Left ventricle myocardium inferior (tissue), 1 donor: ENCODE measurements at regions not wholly inside any gene's neighbourhood (a gene's known extent, or its start where the extent isn't known, plus 50 kb on each side); places are given as distances from the start of the nearest gene placed in this dataset.

Experiments used
- DNase-seq: peaks from one replicate; pipeline ENCODE4 v3.0.0-alpha.2; 2020
- H3K27ac ChIP-seq: fragments of 200-600 bp; replicated peaks from 2 replicates; pipeline ENCODE4 v1.8.0; 2021
- H3K27me3 ChIP-seq: fragments of 200-600 bp; 2 replicates; pipeline ENCODE4 v1.8.0; 2021; ENCODE audit warnings: low read depth
- H3K36me3 ChIP-seq: fragments of 200-600 bp; 2 replicates; pipeline ENCODE4 v1.8.0; 2021
- H3K4me1 ChIP-seq: fragments of 200-600 bp; 2 replicates; pipeline ENCODE4 v1.8.0; 2021
- H3K4me3 ChIP-seq: fragments of 200-600 bp; 2 replicates; pipeline ENCODE4 v1.8.0; 2021; ENCODE audit warnings: mild to moderate bottlenecking, moderate library complexity
- H3K9me3 ChIP-seq: fragments of 200-600 bp; replicated peaks from 2 replicates; pipeline ENCODE4 v1.8.0; 2021
- CTCF ChIP-seq: fragments of 200-600 bp; IDR thresholded peaks from 2 replicates; pipeline ENCODE4 v1.8.0; 2021; ENCODE audit warnings: antibody characterized with exemption, mild to moderate bottlenecking, borderline replicate concordance
- intact Hi-C: fragments of 100-400 bp; cut with micrococcal nuclease; formaldehyde crosslinking; loops from one replicate; pipeline ENCODE4 v1.11.0; 2022
- donor health status: DM: no; HTN: yes; CAD: no; lungs with severe emphysema.

GRCh38 chr11:109132539-109132938 lies 289.5 kb upstream of the C11orf87 start:
- no peaks in the 10 kb centered on the region for H3K27me3 ChIP-seq
- no peak for TF ChIP-seq CTCF
- DNase-seq, result no peak
- H3K4me3 ChIP-seq, result no peak overlapping the region
- intact Hi-C loops, result no loop called here
- no peaks in the 10 kb centered on the region for H3K4me1 ChIP-seq
- H3K27ac ChIP-seq, result no peak overlapping the region
- H3K36me3 ChIP-seq, result no peaks in the 10 kb centered on the region
- peaks cover 14% of the 10 kb centered on the region for H3K9me3 ChIP-seq

- no peak for TF ChIP-seq CTCF
- no peak overlapping the region for H3K27ac ChIP-seq
- intact Hi-C loops, result no loop called here
- peaks cover 19% of the 10 kb centered on the region for H3K9me3 ChIP-seq
- H3K36me3 ChIP-seq, result no peaks in the 10 kb centered on the region
- no peak overlapping the region for H3K4me3 ChIP-seq
- no peaks in the 10 kb centered on the region for H3K27me3 ChIP-seq
- H3K4me1 ChIP-seq, result no peaks in the 10 kb centered on the region
- DNase-seq, result no peak
Measured at GRCh38 chr11:109133159-109133558, 288.8 kb upstream of the C11orf87 start.

- Histone ChIP-seq H3K27me3 (no peaks in the 10 kb centered on the region), H3K4me3 (no peak overlapping the region), H3K27ac (no peak overlapping the region), H3K9me3 (peaks cover 19% of the 10 kb centered on the region), H3K36me3 (no peaks in the 10 kb centered on the region), H3K4me1 (no peaks in the 10 kb centered on the region)
- intact Hi-C loops, result no loop called here
- no peak for DNase-seq
- no peak for TF ChIP-seq CTCF
Measured at GRCh38 chr11:109135627-109136026, 286.4 kb upstream of the C11orf87 start.

DNA sequence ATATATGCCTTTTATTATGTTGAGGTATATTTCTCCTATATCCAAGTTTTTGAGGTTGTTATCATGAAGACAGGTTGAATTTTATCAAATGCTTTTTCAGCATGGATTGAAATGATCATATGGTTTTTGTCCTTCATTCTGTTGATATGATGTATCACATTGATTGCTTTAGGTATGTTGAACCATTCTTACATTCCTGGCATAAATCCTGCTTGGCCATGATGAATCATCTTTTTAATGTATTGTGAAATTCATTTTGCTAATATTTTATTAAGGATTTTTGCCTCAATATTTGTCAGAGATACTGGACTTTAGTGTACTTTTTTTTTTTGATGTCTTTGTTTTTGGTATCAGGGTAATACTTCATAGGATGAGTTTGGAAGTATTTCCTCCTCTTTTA lies 283.8 kb upstream of the C11orf87 start:
- H3K4me1 ChIP-seq, result no peaks in the 10 kb centered on the region
- H3K4me3 ChIP-seq, result no peak overlapping the region
- DNase-seq, result no peak
- H3K9me3 ChIP-seq, result peaks cover 19% of the 10 kb centered on the region
- H3K27ac ChIP-seq, result no peak overlapping the region
- intact Hi-C loops, result no loop called here
- no peak for TF ChIP-seq CTCF
- H3K36me3 ChIP-seq, result no peaks in the 10 kb centered on the region
- H3K27me3 ChIP-seq, result no peaks in the 10 kb centered on the region

DNA sequence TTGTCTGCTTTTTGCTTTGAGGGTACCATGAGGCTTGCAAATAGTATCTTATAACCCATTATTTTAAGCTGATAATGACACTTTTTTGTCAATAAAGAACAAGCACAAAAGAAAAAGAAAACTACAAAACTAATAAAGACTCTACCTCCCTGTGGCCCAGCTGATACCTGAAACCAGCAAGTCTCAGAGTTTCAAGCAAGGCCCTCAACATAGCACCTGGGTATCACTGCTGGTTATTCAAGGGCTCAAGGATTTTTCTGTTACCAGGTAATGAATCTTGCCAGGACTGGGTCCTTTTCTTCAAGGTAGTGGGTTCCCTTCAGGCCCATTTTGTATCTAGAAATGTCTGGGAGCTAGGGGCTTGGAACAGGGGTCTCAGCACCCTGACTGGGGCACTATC lies 281.6 kb upstream of the C11orf87 start:
- Histone ChIP-seq H3K27ac (no peak overlapping the region), H3K4me1 (no peaks in the 10 kb centered on the region), H3K36me3 (no peaks in the 10 kb centered on the region), H3K4me3 (no peak overlapping the region), H3K9me3 (peaks cover 17% of the 10 kb centered on the region), H3K27me3 (no peaks in the 10 kb centered on the region)
- intact Hi-C loops, result no loop called here
- TF ChIP-seq CTCF, result no peak
- DNase-seq, result no peak
